HG03439 (cell line): ENCODE measurements at regions not wholly inside any gene's neighbourhood (a gene's known extent, or its start where the extent isn't known, plus 50 kb on each side); places are given as distances from the start of the nearest gene placed in this dataset.

ENCODE experiments used
- ATAC-seq: cut with Tn5 transposase; IDR thresholded peaks from one replicate; pipeline ENCODE4 v1.9.1; 2021; ENCODE audit warnings: mild to moderate bottlenecking, moderate library complexity; ENCODE audit not compliant: unreplicated experiment

DNA sequence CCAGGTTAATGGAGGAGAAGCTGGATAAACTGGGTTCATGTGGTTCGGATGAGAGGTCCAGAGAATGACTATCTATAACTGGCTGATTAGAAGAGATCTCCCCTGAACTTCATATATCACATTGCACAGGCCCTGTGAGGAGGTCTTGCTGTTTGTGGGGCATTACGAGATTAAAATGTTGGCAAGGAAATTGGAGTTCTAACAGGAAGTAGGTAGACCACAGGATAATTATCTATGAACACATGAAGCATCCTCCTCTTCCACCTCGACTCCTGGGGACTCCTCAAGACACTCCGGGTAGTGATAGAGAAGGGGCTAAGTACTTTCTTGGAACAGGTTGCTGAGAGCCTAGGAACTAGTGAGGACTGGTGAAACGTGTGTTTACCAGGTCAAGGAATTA is 418.8 kb downstream of the KCNH5 start:
- no peak for ATAC-seq

DNA sequence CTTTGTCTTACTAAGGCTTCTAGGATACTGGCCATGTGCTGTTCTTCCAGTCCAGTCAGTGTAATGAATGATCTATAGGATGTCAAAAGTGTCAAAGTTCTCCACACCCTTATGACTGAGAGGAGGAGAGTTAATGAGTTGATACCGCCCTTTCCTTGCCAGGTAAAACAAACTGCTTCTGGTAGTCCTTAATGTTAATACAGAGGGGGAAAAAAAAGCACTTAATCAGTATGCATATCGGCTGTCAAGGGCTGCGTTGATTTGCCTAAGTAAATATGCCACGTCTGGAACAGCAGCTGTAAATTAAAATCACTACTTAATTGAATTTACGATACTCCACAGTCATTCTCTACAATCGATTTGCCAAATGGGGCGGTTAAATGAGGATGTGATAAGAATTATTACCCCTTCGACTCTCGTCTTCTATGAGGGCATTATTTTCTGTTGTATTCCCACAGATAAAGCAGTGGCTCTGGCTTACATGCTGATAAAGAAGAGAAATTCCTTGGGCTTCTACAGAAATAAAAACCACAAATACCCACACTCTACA is 416.0 kb downstream of the KCNH5 start:
- ATAC-seq, result no peak

DNA sequence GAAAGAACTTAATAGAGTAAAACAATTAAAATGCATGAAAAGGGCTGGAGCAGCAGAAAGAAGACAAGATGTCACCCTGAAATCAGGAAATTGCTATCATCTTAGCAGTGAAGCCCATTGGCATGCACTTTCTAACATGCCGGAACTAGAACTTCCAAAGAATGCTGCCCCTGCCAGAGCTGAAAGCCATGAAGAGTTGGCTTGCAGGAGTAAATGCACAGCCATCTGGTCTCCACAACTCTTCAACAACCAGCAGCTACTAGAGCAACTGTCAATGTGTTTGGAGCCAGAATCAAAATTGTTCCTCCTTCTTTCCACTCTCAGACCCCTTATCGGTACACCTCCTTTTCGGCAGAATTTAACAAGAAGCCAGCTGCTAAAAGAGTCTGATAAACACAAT is 414.1 kb downstream of the KCNH5 start:
- ATAC-seq, result no peak

DNA sequence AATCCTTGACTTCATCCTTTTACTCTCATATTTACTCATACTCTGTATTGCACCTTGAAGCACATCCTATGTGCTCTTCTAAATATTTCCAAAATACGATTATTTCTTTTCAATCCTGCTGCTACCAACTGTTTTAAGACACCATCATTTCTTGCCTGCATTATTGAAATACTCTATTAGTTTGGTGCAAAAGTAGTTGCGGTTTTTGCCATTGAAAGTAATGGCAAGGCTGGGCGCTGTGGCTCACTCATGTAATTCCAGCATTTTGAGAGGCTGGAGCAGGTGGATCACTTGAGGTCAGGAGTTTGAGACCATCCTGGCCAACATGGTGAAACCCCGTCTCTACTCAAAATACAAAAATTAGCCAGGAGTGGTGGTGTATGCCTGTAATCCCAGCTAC is 412.5 kb downstream of the KCNH5 start:
- no peak for ATAC-seq

DNA sequence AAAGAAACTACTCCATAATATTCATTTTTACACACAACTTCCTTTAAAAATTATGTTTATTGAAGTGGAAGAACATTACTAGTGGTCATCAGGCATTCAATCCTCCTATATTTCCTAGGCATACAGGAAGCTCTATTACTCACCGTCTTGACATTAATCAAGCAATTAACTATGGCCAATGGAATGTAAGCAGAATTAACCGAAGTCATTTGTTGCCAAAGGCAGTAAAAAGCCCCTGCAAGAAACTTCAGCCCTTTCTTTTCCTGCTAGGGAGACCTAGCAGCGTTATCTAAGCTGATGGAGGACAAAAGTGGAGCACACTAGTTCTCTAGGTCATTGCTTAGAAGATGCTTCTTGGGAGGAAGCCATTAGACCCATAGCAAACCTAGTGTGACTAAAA is 399.6 kb downstream of the KCNH5 start:
- no peak for ATAC-seq
